NCI-H82 treated with DMSO at 0.1 percent for 48 hours (cell line): ENCODE measurements at regions not wholly inside any gene's neighbourhood (a gene's known extent, or its start where the extent isn't known, plus 50 kb on each side); places are given as distances from the start of the nearest gene placed in this dataset.

Experiments used
- DNase-seq: peaks from one replicate; lab custom pipeline; 2025; ENCODE audit not compliant: unreplicated experiment; lab: John Stamatoyannopoulos, UW

DNA sequence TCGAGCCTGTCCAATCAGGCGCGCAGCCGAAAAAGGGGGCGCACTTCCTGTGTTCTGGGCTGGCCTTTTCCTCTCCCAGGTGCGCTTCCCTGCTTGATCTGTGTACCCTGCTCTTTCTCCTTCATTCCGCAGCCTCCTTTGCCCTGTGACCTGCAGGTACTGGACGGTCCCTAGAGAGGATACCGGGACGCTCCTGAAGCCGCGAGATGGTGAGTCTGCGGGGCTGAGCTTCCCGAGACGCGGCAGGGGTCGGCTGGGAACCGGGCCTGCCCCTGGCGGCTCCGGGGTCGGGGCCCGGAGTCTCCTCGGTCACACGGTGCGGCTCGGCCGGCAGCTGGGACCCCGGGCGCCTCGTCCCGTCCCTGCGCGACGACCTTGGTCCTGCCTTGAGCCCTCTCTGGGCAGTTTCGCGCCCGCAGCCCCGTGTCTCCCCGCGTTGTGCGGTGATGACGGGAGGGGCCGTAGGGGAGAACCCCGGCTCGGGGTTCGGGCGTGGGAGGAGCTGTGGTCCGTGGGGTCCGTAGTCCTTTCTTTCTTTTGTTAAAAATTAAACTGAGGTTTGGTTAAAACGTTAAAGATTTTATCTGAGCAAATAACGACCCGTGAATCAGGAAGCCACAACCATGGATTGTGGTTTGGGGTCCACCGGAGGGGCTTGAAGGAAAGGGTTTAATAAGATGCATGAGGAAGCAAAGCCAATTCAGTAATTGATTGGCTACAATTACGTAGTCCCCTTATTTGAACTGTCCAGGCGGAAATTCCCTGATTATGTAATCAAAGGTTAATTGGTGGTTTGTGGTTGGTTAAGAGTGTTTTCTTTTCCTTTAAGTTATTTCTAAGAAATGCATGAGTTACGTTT lies 172.8 kb upstream of the ZNF267 start:
- DNase-seq, result peak; percentile 41

DNA sequence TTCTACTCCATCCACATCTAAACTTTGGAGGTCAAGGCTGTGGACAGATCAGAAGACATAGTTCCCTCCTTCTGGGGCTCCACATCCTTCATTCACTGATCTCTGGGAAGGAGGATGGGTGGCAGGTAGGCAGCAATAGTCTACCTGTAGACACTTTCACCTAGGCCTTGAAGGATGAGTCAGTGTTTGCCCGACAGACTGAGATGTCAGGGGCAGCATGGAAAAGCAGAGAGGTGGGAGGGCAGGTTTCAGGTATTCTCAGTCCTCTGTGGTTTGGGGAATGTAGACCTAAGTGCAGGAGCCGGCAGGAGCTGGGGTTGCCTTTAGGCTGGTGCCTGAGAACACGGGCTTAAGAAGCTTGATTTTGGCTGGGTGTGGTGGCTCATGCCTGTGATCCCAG lies 171.9 kb upstream of the ZNF267 start:
- DNase-seq, result no peak

DNA sequence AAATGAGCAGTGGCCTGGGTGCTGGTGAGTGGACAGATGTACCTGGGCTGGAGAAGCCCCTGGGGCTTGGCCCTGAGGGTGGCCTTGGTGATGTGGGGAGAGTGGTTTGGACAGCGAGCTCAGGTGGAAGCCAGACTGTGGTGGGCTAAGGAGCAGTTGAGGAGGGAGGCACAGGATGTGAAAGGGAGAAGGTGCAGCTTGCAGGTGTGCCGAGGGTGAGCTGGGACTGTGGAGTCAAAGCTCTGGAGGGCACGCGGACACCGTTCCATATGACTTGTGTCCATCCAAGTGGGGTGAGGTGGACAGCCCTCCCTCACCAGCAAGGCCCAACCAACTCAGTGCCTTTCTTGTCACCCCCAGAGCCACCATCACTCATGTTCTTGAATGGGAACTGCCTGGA lies 170.8 kb upstream of the ZNF267 start:
- no peak for DNase-seq

- no peak for DNase-seq
Measured at GRCh38 chr16:31703526-31704128, 170.0 kb upstream of the ZNF267 start.

GRCh38 chr16:31704138-31704537 lies 169.5 kb upstream of the ZNF267 start:
- DNase-seq, result no peak

GRCh38 chr16:31705371-31705770 lies 168.2 kb upstream of the ZNF267 start:
- no peak for DNase-seq

DNA sequence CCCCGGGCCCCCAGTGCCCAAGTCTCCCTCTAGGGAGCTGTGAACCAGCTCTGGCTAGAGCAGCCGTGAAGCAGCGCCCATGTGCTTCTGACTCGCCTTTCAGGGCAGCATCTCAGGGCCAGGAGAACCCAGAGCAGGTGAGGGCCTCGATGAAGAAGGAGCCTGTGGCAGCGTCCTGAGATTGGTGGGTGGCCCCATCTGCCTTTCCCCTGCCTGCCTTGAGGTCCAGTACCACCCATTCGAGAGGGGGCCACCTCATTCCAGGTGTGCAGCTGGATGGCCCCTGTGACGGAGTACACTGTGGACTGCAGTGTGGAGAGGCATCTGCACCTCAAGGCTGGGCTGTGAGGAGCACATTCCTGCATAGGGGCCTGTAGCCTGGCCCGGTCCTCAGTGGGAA lies 167.3 kb upstream of the ZNF267 start:
- DNase-seq, result no peak

GRCh38 chr16:31706925-31707324 lies 166.7 kb upstream of the ZNF267 start:
- DNase-seq, result no peak

DNA sequence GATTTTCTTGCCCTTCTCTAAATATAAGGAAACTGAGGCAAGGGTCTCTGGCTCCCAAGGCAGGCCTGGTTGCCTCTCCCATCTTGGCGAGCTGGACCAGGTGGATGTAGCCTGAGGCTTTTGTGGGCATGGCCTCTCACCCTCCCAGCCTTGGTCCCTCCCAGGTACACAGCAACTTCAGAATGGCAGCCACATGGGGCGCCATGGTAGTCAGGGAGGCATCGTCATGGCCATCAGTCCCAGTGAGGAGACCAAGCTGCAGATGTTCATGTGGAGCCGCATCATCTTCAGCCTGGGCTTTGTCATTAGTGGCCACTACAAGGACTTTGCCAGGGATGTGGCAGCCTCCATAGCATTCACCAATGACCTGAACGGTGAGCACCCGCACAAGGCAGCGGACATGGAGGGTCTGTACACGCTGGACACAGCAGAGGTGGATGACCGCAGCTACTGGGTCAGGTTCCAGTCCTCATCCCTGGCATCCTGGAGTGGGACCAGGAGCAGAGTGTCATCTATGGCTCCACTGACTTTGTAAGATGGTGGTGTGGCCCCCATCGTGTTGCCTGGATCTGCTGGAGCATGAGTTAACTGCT lies 165.8 kb upstream of the ZNF267 start:
- no peak for DNase-seq

DNA sequence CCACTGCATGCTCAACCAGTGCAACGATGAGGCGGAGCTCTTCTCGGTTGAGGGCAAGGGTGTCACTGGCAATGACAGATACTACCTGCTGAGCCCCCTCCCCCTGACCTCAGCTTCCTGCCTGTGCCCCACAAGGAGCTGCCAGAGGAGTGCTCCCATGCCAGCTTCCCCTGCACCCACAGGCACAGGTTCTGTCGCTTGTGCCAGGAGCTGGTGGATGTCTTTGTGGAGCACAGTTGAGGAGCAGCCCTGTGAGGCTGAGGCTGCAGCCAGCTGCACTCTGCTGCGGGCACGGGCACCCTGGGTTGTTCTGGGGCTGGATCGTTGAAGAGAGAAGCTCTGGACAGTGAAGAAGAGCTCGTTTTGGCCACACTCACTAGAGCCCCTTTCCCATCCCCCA lies 165.3 kb upstream of the ZNF267 start:
- no peak for DNase-seq

DNA sequence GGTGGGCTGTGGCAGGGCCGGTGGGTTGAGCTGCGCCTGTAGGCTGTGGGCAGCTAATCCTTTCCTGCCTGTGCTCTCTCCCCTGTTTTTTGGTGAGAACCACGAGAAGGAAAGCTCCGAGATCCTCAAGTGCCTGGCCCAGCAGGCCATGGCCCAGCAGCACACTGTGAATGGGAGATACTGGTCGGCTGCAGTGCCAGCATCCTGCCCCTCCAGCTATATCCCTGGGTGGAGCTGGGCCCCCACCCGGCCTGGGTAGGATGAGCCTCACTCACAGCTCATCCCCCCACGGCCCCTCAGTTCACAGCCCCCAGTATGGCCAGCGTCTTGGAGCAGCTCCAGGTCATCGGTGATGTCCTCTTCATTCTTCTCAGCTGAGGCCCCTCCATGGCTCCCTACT lies 164.4 kb upstream of the ZNF267 start:
- DNase-seq, result no peak

DNA sequence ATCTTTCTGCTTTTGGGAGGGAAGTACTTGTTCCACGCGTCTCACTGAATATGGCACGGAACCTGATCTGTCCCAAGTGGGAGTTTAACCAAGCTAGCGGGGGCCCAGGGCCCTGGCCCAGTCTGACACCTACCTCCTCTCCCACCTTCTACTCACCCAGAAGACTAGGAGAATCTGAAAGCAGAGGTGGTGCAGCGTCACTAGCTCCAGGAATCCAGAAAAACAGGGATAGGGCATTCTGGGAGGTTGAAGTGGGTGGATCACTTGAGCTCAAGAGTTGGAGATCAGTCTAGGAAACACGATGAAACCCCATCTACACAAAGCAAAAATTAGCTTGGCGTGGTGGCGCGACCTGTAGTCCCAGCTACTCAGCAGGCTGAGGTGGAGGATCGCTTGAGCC lies 163.5 kb upstream of the ZNF267 start:
- DNase-seq, result no peak

DNA sequence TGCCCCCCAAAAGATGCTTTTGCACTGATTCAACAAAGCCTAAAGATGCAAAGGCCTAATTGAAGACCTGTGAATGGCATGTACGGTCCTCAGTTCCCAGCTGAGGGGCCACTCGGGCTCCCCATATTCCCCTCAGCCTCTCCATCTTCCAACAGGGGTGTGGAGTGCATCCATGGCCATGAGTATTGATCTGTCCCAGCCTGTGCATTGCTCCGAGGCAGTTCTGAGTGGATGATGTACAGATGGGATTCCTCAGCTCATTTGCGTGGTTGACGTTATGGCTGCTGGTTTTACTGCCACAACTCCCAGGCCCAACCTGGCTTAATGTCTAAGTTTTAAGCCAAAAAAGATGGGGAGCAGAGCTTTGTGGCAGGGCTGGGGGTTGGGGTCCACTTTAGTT lies 162.7 kb upstream of the ZNF267 start:
- no peak for DNase-seq

DNA sequence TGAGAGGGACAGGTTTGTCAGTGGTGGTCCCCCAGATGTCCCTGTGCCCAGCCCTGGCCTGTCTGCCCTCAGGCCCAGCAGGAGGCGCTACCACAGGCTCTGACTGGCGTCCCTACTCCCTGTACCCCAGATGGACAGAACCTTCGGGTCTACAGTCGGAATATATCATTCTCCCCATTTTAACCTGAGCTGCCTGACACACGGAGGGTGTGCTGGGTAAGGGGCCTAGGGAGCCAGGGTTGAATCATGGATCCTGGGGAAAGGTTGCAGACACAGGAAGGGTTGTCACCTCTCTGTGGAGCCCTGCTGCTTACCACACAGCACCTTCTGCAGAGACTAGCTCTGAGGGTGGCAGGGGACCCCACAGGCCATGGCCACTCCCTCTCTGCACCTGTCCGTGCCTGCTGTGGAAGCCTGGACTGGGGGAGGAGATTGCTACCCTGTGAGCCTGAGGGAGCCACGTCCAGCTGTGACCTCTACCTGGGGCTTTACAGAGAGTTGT lies 162.2 kb upstream of the ZNF267 start:
- DNase-seq, result no peak

- DNase-seq, result no peak
Measured at GRCh38 chr16:31712064-31712540, 161.5 kb upstream of the ZNF267 start.

- DNase-seq, result peak; percentile 81
Measured at GRCh38 chr16:31713071-31713944, 160.3 kb upstream of the ZNF267 start.

- DNase-seq, result no peak
Measured at GRCh38 chr16:31713945-31714902, 159.4 kb upstream of the ZNF267 start.

DNA sequence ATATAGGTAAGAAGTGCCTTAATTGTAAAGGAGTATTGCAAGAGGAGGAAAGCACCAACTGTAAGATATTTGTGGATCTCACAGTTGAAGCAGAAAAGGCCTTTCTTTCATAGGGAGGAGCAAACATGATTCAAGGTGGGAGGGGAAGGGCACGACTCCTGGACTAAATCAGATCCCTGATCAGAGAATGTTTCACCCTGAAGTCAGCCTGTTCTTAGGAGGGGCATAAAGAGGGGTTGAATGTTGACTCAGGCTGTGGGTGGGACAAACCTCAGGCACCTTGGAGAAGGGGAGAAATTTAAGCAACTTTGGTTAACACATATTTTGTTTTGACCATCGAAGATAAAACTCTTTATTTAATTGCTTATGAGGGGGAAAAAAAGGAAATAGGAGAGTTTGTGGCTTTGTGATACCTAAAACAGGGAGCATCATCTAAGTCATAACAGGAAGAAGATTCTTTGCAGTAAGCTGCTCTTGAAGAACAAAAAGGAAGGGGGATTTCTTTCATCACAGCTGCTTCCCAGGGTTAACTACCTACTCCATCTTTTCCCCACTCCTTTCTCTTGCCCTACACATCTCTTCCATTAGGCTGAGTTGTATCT lies 158.6 kb upstream of the ZNF267 start:
- DNase-seq, result no peak

GRCh38 chr16:31715915-31716314 lies 157.7 kb upstream of the ZNF267 start:
- DNase-seq, result no peak
